K562 (cell line): ENCODE measurements at regions not wholly inside any gene's neighbourhood (a gene's known extent, or its start where the extent isn't known, plus 50 kb on each side); places are given as distances from the start of the nearest gene placed in this dataset.

Source experiments
- ATAC-seq: fragments of 200-7000 bp; cut with Tn5 transposase; 3 replicates; pipeline ENCODE4 v1.9.1; 2020; ENCODE audit warnings: moderate library complexity
- BruUV-seq: library from RNA; stranded (reverse); fragments of 400-500 nt; replicated peaks from 2 replicates; lab custom pipeline; 2021; lab: Mats Ljungman, UMichigan
- CTCF ChIA-PET: fragments of 300-600 bp; formaldehyde crosslinking; extraction: SDS; loops from one replicate; lab custom pipeline; 2021; ENCODE audit warnings: low intra/inter-chr PET ratio; lab: Yijun Ruan, JAX
- POLR2A ChIA-PET: fragments of 300-600, 350-650 bp; sonication (Branson Sonifier 250); formaldehyde crosslinking; extraction: SDS; loops from one replicate; lab custom pipeline; 2021; ENCODE audit warnings: antibody characterized with exemption, inconsistent platforms; lab: Yijun Ruan, JAX
- DNase-seq, 4 experiments: peaks; one replicate each; pipeline versions ENCODE4 v3.0.0 to v3.0.0-alpha.2; 2011 to 2018; ENCODE audit warnings: low spot score in 3 of 4, mixed read lengths in 3 of 4; ENCODE audit errors: extremely low read depth in 1 of 4
- FAIRE-seq: peaks from 2 replicates; lab custom pipeline; 2011; peaks lifted over from hg19 to GRCh38; lab: Jason Lieb, UNC
- H2AFZ ChIP-seq: 2 replicates; pipeline ENCODE4 v1.6.0; 2011; ENCODE audit warnings: low read depth, low read length, control low read depth, inconsistent platforms
- H3K27ac ChIP-seq: fragments of 200-600 bp; 3 replicates; pipeline ENCODE4 v1.8.0; 2011; ENCODE audit warnings: low read depth, mild to moderate bottlenecking, control low read depth, inconsistent platforms, low read length, moderate library complexity, mixed read lengths; ENCODE audit errors: extremely low read depth
- H3K27me3 ChIP-seq, 2 experiments: fragments of 300-600 bp in 1 of 2; 2 replicates in 1 of 2; 3 replicates in 1 of 2; pipeline versions ENCODE4 v1.6.0 to v1.8.0; 2011; ENCODE audit warnings: inconsistent platforms in 2 of 2, low read length in 2 of 2, mild to moderate bottlenecking in 1 of 2, mixed read lengths in 1 of 2, moderate library complexity in 1 of 2; ENCODE audit not compliant: control insufficient read depth in 2 of 2, insufficient read depth in 2 of 2
- H3K36me3 ChIP-seq: fragments of 300-600 bp; 3 replicates; pipeline ENCODE4 v1.8.0; 2011; ENCODE audit warnings: mild to moderate bottlenecking, low read length, inconsistent platforms; ENCODE audit not compliant: control insufficient read depth, insufficient read depth
- H3K4me1 ChIP-seq, 2 experiments: fragments of 200-600 bp in 1 of 2; replicated peaks in 1 of 2; 2 replicates in 1 of 2; 3 replicates in 1 of 2; pipeline versions ENCODE4 v1.5.1 to v1.8.0; 2011; ENCODE audit warnings: inconsistent platforms in 2 of 2, low read length in 2 of 2, mild to moderate bottlenecking in 1 of 2, mixed read lengths in 1 of 2, moderate library complexity in 1 of 2; ENCODE audit not compliant: control insufficient read depth in 2 of 2, insufficient read depth in 2 of 2
- H3K4me2 ChIP-seq: 2 replicates; pipeline ENCODE4 v1.6.1; 2011; ENCODE audit warnings: low read length, control low read depth, inconsistent platforms, mixed read lengths; ENCODE audit not compliant: insufficient read depth
- H3K4me3 ChIP-seq: fragments of 200-600 bp; sonication (generic), shearing (Covaris generic); 2 replicates; pipeline ENCODE4 v1.5.1; 2016; ENCODE audit warnings: control low read depth, inconsistent platforms
- H3K79me2 ChIP-seq: fragments of 200-600 bp; 3 replicates; pipeline ENCODE4 v1.8.0; 2011; ENCODE audit warnings: low read length, inconsistent platforms; ENCODE audit not compliant: control insufficient read depth, insufficient read depth
- H3K9ac ChIP-seq, 2 experiments: 2 replicates each; pipeline versions ENCODE4 v1.6.0 to v1.6.1; 2011; ENCODE audit warnings: low read depth in 2 of 2, low read length in 2 of 2, control low read depth in 1 of 2, inconsistent platforms in 1 of 2, mild to moderate bottlenecking in 1 of 2, mixed read lengths in 1 of 2; ENCODE audit not compliant: insufficient read depth in 1 of 2
- H3K9me1 ChIP-seq: one replicate; pipeline ENCODE4 v1.6.0; 2011; ENCODE audit warnings: inconsistent platforms, mild to moderate bottlenecking, low read length, moderate library complexity; ENCODE audit not compliant: control insufficient read depth, insufficient read depth
- H3K9me3 ChIP-seq: replicated peaks from 2 replicates; pipeline ENCODE4 v1.5.1; 2011; ENCODE audit warnings: low read depth, low read length, inconsistent platforms; ENCODE audit not compliant: control insufficient read depth, insufficient read depth
- H4K20me1 ChIP-seq: replicated peaks from 2 replicates; pipeline ENCODE4 v1.6.1; 2011; ENCODE audit warnings: low read length, inconsistent platforms, mixed read lengths; ENCODE audit not compliant: control insufficient read depth, insufficient read depth
- DIDO1 ChIP-seq: fragments of 450-650 bp; IDR thresholded peaks from 2 replicates; pipeline ENCODE4 v1.6.1; 2016; ENCODE audit warnings: low read depth, missing biosample characterization, missing genetic modification characterization
- TFAP4 ChIP-seq: sonication (generic); formaldehyde crosslinking; IDR thresholded peaks from 2 replicates; pipeline ENCODE4 v1.8.0; 2022; ENCODE audit warnings: missing genetic modification reagents, mild to moderate bottlenecking, moderate library complexity, borderline replicate concordance
- ZNF445 ChIP-seq: fragments of 250-450 bp; sonication (Bioruptor Pico); IDR thresholded peaks from 2 replicates; pipeline ENCODE4 v1.4.0; 2020; ENCODE audit warnings: low read depth, mild to moderate bottlenecking, moderate library complexity
- WGBS: fragments of 100-300 bp; shearing (Covaris generic); methylation state at CpG from one replicate; pipeline ENCODE4 v1.1.6; 2016; ENCODE audit warnings: low coverage, mixed read lengths; ENCODE audit not compliant: insufficient coverage; ENCODE audit errors: missing lambda C conversion rate; 5-methylcytosine and 5-hydroxymethylcytosine counted together
- in situ Hi-C: fragments of 300-500 bp; cut with MboI; formaldehyde crosslinking; loops from 4 replicates; pipeline ENCODE4 v1.15.0; 2018; ENCODE audit warnings: inconsistent platforms, mixed read lengths
- intact Hi-C: fragments of 100-400 bp; cut with micrococcal nuclease; formaldehyde crosslinking; loops from 2 replicates; pipeline ENCODE4 v1.14.2; 2022
- TF ChIP-seq, protein P1 (sequence below): fragments of 450-650 bp; IDR thresholded peaks from 2 replicates; pipeline ENCODE4 v1.6.1; 2016; ENCODE audit warnings: borderline replicate concordance
- TF ChIP-seq, protein P2 (sequence below): fragments of 450-650 bp; formaldehyde crosslinking; IDR thresholded peaks from 2 replicates; pipeline ENCODE4 v1.4.0; 2020; ENCODE audit warnings: mild to moderate bottlenecking

DNA sequence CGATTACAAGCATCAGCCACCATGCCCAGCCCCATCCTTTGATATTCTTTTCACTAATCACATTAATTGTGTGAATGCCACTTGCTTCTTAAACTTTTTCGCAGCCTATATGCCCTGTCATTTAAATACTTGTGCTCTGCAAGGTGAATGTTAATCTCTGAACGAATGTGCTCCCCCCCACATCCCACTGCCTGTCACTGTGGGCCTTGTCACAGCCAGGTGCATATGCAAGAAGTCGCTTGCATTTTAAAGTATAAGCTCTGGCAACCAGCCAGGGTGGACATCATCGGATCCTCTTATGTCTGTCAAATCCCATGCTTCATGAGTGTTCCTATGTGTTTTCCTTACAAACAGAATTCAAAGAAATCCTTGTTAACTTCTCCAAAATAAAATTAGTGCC, 304.4 kb downstream of the GALR1 start:
- Histone ChIP-seq H2AFZ (no peak overlapping the region), H3K9ac (no peak overlapping the region), H3K9me3 (no peaks in the 10 kb centered on the region), H3K9me1 (no peaks in the 10 kb centered on the region), H4K20me1 (no peaks in the 10 kb centered on the region), H3K4me1 (no peaks in the 10 kb centered on the region), H3K4me2 (no peak overlapping the region), H3K27ac (no peak overlapping the region), H3K36me3 (no peaks in the 10 kb centered on the region), H3K27me3 (no peaks in the 10 kb centered on the region), H3K4me3 (no peak overlapping the region), H3K79me2 (no peaks in the 10 kb centered on the region)
- 0% methylated on average over 4 of the region's 5 CpGs for WGBS
- no peak for ATAC-seq
- intact Hi-C loops = no loop called here
- TF ChIP-seq TFAP4 (CRISPR knock-in tag) (no peak), ZNF445 (CRISPR knock-in tag) (no peak), DIDO1 (no peak)
- TF ChIP-seq, protein P1, sequence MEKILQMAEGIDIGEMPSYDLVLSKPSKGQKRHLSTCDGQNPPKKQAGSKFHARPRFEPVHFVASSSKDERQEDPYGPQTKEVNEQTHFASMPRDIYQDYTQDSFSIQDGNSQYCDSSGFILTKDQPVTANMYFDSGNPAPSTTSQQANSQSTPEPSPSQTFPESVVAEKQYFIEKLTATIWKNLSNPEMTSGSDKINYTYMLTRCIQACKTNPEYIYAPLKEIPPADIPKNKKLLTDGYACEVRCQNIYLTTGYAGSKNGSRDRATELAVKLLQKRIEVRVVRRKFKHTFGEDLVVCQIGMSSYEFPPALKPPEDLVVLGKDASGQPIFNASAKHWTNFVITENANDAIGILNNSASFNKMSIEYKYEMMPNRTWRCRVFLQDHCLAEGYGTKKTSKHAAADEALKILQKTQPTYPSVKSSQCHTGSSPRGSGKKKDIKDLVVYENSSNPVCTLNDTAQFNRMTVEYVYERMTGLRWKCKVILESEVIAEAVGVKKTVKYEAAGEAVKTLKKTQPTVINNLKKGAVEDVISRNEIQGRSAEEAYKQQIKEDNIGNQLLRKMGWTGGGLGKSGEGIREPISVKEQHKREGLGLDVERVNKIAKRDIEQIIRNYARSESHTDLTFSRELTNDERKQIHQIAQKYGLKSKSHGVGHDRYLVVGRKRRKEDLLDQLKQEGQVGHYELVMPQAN = no peak
- TF ChIP-seq, protein P2, sequence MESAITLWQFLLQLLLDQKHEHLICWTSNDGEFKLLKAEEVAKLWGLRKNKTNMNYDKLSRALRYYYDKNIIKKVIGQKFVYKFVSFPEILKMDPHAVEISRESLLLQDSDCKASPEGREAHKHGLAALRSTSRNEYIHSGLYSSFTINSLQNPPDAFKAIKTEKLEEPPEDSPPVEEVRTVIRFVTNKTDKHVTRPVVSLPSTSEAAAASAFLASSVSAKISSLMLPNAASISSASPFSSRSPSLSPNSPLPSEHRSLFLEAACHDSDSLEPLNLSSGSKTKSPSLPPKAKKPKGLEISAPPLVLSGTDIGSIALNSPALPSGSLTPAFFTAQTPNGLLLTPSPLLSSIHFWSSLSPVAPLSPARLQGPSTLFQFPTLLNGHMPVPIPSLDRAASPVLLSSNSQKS (CRISPR knock-in tag) = no peak
- no peak for FAIRE-seq
- ChIA-PET CTCF (no interaction called here), POLR2A (no interaction called here)
- in situ Hi-C loops = no loop called here
- BruUV-seq = no TSS peak
- no peak for DNase-seq
